ENCODE measurements at regions not wholly inside any gene's neighbourhood (a gene's known extent, or its start where the extent isn't known, plus 50 kb on each side); places are given as distances from the start of the nearest gene placed in this dataset.

DNA sequence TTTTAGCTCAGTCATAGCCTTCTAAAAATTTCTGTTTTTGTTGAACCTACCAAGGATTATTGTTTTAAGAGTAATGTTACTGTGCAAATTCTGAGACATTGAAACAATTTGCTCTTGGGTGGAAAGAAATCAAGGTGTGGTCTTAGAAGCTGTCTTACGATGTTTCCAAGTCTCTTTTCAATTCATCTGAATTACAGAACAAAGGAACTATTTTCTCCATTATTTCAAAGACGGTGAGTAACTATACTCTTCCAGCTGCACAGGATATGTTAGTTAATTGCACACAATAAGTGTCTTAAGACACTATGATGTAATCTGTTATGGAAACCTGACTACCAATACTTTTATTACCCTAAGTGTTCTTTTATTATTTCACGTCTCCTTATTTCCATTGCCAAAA, 106.8 kb upstream of the POM121L12 start:
- peaks cover 0 to 2% (median 0%) of the 10 kb centered on the region in 3 donors for H3K36me3 Mint-ChIP-seq
- no peak for DNase-seq
- H3K9me3 Mint-ChIP-seq: peaks cover 14 to 53% (median 35%) of the 10 kb centered on the region in 6 donors
- H3K4me1 Mint-ChIP-seq: no peaks in the 10 kb centered on the region
- no peak overlapping the region for H3K27ac Mint-ChIP-seq
- no peak overlapping the region for H3K4me3 Mint-ChIP-seq
- H3K27me3 Mint-ChIP-seq (ENCODE audit: low read depth in 3 of 3): peaks cover 0 to 1% (median 0%) of the 10 kb centered on the region in 3 donors

DNA sequence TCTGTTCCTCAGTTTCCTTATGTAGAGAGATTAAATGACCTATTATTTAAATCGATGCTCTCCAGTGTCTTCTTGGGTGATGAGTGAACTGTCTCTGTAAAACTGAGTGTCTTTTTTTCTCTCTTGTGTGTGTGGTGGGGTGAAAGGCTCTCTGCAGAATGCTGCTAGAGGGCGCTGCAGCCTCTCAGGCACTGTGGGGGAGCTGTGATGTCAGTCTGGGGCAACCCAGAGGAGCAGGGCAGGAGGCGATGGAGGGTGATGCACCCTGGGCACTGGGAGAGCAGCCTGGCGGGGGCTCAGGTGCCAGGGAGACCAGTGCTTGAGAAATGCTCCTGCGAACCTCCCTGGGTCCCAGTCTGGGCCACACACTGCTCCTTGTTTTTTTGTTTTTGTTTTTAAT, 110.1 kb upstream of the POM121L12 start:
- Mint-ChIP-seq H3K4me3 (no peak overlapping the region), H3K36me3 (peaks cover 0 to 8% (median 0%) of the 10 kb centered on the region in 3 donors), H3K4me1 (no peaks in the 10 kb centered on the region), H3K27ac (no peak overlapping the region), H3K9me3 (peaks cover 13 to 55% (median 36%) of the 10 kb centered on the region in 6 donors), H3K27me3 (ENCODE audit: low read depth in 3 of 3) (no peaks in the 10 kb centered on the region)
- no peak for DNase-seq

DNA sequence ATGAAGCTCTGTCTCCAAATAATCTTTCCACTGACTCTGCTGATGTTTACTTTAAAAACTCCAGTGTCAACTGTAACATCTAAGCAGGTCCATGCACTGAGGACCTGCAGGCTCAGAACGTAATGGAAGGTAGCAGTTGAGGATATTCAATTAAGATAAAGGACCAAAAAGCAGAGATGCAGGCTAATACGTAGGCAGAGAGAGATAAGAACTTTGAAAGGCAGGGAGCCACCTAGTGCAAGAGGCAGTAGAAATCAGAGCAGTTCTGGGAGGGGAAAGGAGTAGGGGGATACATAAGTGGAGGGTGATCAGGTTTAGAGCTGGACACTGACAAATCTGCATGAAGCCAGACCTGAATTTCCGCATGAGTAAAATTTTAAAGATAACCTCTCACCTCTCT, 114.5 kb upstream of the POM121L12 start:
- Mint-ChIP-seq H3K27ac (no peak overlapping the region), H3K9me3 (peaks cover 11 to 63% (median 38%) of the 10 kb centered on the region in 6 donors), H3K27me3 (ENCODE audit: low read depth in 3 of 3) (peaks cover 0 to 6% (median 0%) of the 10 kb centered on the region in 3 donors), H3K4me3 (no peak overlapping the region), H3K4me1 (no peaks in the 10 kb centered on the region), H3K36me3 (peaks cover 0 to 8% (median 0%) of the 10 kb centered on the region in 3 donors)
- no peak for DNase-seq

GRCh38 chr7:52917982-52918578, 117.4 kb upstream of the POM121L12 start:
- H3K4me3 Mint-ChIP-seq: no peak overlapping the region
- H3K4me1 Mint-ChIP-seq: no peaks in the 10 kb centered on the region
- DNase-seq: no peak
- no peak overlapping the region for H3K27ac Mint-ChIP-seq
- H3K27me3 Mint-ChIP-seq (ENCODE audit: low read depth in 3 of 3): peaks cover 0 to 6% (median 0%) of the 10 kb centered on the region in 3 donors
- peaks cover 8 to 57% (median 34%) of the 10 kb centered on the region in 6 donors for H3K9me3 Mint-ChIP-seq
- H3K36me3 Mint-ChIP-seq: peaks cover 0 to 2% (median 0%) of the 10 kb centered on the region in 3 donors

GRCh38 chr7:52911795-52912194, 123.6 kb upstream of the POM121L12 start:
- no peak for DNase-seq
- H3K4me3 Mint-ChIP-seq: no peak overlapping the region
- H3K36me3 Mint-ChIP-seq: peaks cover 0 to 3% (median 0%) of the 10 kb centered on the region in 3 donors
- peaks cover 0 to 3% (median 0%) of the 10 kb centered on the region in 3 donors for H3K27me3 Mint-ChIP-seq (ENCODE audit: low read depth in 3 of 3)
- peaks cover 13 to 52% (median 35%) of the 10 kb centered on the region in 6 donors for H3K9me3 Mint-ChIP-seq
- no peaks in the 10 kb centered on the region for H3K4me1 Mint-ChIP-seq
- H3K27ac Mint-ChIP-seq: no peak overlapping the region

GRCh38 chr7:52911326-52911725, 124.1 kb upstream of the POM121L12 start:
- no peaks in the 10 kb centered on the region for H3K27me3 Mint-ChIP-seq (ENCODE audit: low read depth in 3 of 3)
- no peak overlapping the region for H3K4me3 Mint-ChIP-seq
- no peaks in the 10 kb centered on the region for H3K4me1 Mint-ChIP-seq
- DNase-seq: no peak
- peaks cover 13 to 51% (median 33%) of the 10 kb centered on the region in 6 donors for H3K9me3 Mint-ChIP-seq
- H3K36me3 Mint-ChIP-seq: peaks cover 0 to 3% (median 0%) of the 10 kb centered on the region in 3 donors
- H3K27ac Mint-ChIP-seq: no peak overlapping the region

- DNase-seq: no peak
- H3K4me3 Mint-ChIP-seq: no peak overlapping the region
- peaks cover 13 to 60% (median 39%) of the 10 kb centered on the region in 6 donors for H3K9me3 Mint-ChIP-seq
- no peak overlapping the region for H3K27ac Mint-ChIP-seq
- no peaks in the 10 kb centered on the region for H3K4me1 Mint-ChIP-seq
- H3K27me3 Mint-ChIP-seq (ENCODE audit: low read depth in 3 of 3): no peaks in the 10 kb centered on the region
- peaks cover 0 to 3% (median 0%) of the 10 kb centered on the region in 3 donors for H3K36me3 Mint-ChIP-seq
Measured at GRCh38 chr7:52909935-52910334, 125.5 kb upstream of the POM121L12 start.

- H3K9me3 Mint-ChIP-seq: peaks cover 13 to 58% (median 36%) of the 10 kb centered on the region in 6 donors
- no peak for DNase-seq
- H3K27me3 Mint-ChIP-seq (ENCODE audit: low read depth in 3 of 3): no peaks in the 10 kb centered on the region
- no peak overlapping the region for H3K27ac Mint-ChIP-seq
- H3K4me1 Mint-ChIP-seq: no peaks in the 10 kb centered on the region
- H3K4me3 Mint-ChIP-seq: no peak overlapping the region
- peaks cover 0 to 3% (median 0%) of the 10 kb centered on the region in 3 donors for H3K36me3 Mint-ChIP-seq
Measured at GRCh38 chr7:52909131-52909530, 126.3 kb upstream of the POM121L12 start.

DNA sequence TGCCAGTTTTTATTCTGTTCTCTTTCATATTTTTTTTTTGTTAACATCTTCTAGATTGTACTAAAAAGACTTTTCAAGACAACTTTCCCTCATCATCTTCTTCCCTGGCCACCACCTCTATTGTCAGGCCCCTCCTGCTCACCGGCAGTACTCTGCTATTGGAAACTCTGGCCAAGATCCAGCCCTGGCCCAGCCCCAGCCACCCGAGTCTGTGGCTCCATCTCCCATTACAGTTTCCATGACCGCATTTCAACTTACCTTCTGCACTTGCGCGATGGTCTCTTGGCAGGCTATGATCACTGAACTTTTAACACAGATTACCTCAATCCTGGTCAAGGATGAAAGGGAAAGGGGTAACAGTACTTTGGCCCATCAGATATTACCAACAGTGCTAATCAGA, 137.7 kb upstream of the POM121L12 start:
- H3K4me1 Mint-ChIP-seq: no peaks in the 10 kb centered on the region
- no peak overlapping the region for H3K27ac Mint-ChIP-seq
- H3K27me3 Mint-ChIP-seq (ENCODE audit: low read depth in 3 of 3): no peaks in the 10 kb centered on the region
- peaks cover 12 to 32% (median 21%) of the 10 kb centered on the region in 6 donors for H3K9me3 Mint-ChIP-seq
- no peaks in the 10 kb centered on the region for H3K36me3 Mint-ChIP-seq
- DNase-seq: no peak
- H3K4me3 Mint-ChIP-seq: no peak overlapping the region

- H3K27ac Mint-ChIP-seq: no peak overlapping the region
- H3K36me3 Mint-ChIP-seq: no peaks in the 10 kb centered on the region
- H3K4me3 Mint-ChIP-seq: no peak overlapping the region
- no peak for DNase-seq
- H3K9me3 Mint-ChIP-seq: peaks cover 11 to 33% (median 22%) of the 10 kb centered on the region in 6 donors
- no peaks in the 10 kb centered on the region for H3K4me1 Mint-ChIP-seq
- H3K27me3 Mint-ChIP-seq (ENCODE audit: low read depth in 3 of 3): no peaks in the 10 kb centered on the region
Measured at GRCh38 chr7:52897288-52897687, 138.1 kb upstream of the POM121L12 start.

GRCh38 chr7:52877240-52877639, 158.2 kb upstream of the POM121L12 start:
- no peak overlapping the region for H3K27ac Mint-ChIP-seq
- H3K4me1 Mint-ChIP-seq: no peaks in the 10 kb centered on the region
- H3K27me3 Mint-ChIP-seq (ENCODE audit: low read depth in 3 of 3): peaks cover 0 to 2% (median 0%) of the 10 kb centered on the region in 3 donors
- DNase-seq: no peak
- H3K36me3 Mint-ChIP-seq: peaks cover 0 to 3% (median 0%) of the 10 kb centered on the region in 3 donors
- peaks cover 6 to 66% (median 33%) of the 10 kb centered on the region in 6 donors for H3K9me3 Mint-ChIP-seq
- no peak overlapping the region for H3K4me3 Mint-ChIP-seq

DNA sequence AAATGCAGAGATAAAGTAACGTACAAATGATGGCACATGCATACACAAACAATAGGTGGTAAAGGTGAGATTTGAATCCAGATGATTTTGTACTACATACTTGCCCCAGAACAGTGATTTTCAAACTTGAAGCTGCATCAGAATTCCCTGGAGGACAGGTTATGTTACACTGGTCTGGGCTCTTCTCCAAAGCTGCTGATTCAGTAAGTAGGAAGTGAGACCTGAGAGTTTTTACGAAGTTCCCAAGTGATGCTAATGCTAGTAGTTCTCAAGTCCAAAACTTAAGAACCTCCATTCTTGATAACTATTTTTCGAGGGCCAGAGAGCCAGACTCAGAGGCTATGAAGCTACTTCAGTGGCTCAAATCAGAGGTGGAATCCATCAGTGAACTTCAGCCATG, 159.0 kb upstream of the POM121L12 start:
- Mint-ChIP-seq H3K27ac (no peak overlapping the region), H3K9me3 (peaks cover 12 to 66% (median 36%) of the 10 kb centered on the region in 6 donors), H3K36me3 (peaks cover 0 to 3% (median 0%) of the 10 kb centered on the region in 3 donors), H3K27me3 (ENCODE audit: low read depth in 3 of 3) (peaks cover 0 to 2% (median 0%) of the 10 kb centered on the region in 3 donors), H3K4me1 (no peaks in the 10 kb centered on the region), H3K4me3 (no peak overlapping the region)
- DNase-seq: no peak

GRCh38 chr7:52863652-52864051, 171.8 kb upstream of the POM121L12 start:
- H3K9me3 Mint-ChIP-seq: peaks cover 14 to 75% (median 35%) of the 10 kb centered on the region in 6 donors
- no peak overlapping the region for H3K27ac Mint-ChIP-seq
- H3K27me3 Mint-ChIP-seq (ENCODE audit: low read depth in 3 of 3): peaks cover 0 to 1% (median 0%) of the 10 kb centered on the region in 3 donors
- no peaks in the 10 kb centered on the region for H3K4me1 Mint-ChIP-seq
- no peak for DNase-seq
- no peak overlapping the region for H3K4me3 Mint-ChIP-seq
- no peaks in the 10 kb centered on the region for H3K36me3 Mint-ChIP-seq

GRCh38 chr7:52862321-52862720, 173.1 kb upstream of the POM121L12 start:
- Mint-ChIP-seq H3K9me3 (peaks cover 14 to 69% (median 34%) of the 10 kb centered on the region in 6 donors), H3K27me3 (ENCODE audit: low read depth in 3 of 3) (no peaks in the 10 kb centered on the region), H3K4me1 (no peaks in the 10 kb centered on the region), H3K27ac (no peak overlapping the region), H3K4me3 (no peak overlapping the region), H3K36me3 (no peaks in the 10 kb centered on the region)
- no peak for DNase-seq

GRCh38 chr7:52857367-52857766, 178.1 kb upstream of the POM121L12 start:
- H3K27ac Mint-ChIP-seq: no peak overlapping the region
- no peak overlapping the region for H3K4me3 Mint-ChIP-seq
- H3K9me3 Mint-ChIP-seq: peaks cover 9 to 52% (median 20%) of the 10 kb centered on the region in 6 donors
- H3K4me1 Mint-ChIP-seq: no peaks in the 10 kb centered on the region
- no peak for DNase-seq
- H3K27me3 Mint-ChIP-seq (ENCODE audit: low read depth in 3 of 3): no peaks in the 10 kb centered on the region
- H3K36me3 Mint-ChIP-seq: no peaks in the 10 kb centered on the region

All from immature natural killer cell (primary cell).